ENCODE measurements at regions not wholly inside any gene's neighbourhood (a gene's known extent, or its start where the extent isn't known, plus 50 kb on each side); places are given as distances from the start of the nearest gene placed in this dataset.
"Not testable (repeated sequence)": the region's sequence is repeated elsewhere in the genome, so short reads cannot be mapped to it uniquely, and the experiment has no call there.

DNA sequence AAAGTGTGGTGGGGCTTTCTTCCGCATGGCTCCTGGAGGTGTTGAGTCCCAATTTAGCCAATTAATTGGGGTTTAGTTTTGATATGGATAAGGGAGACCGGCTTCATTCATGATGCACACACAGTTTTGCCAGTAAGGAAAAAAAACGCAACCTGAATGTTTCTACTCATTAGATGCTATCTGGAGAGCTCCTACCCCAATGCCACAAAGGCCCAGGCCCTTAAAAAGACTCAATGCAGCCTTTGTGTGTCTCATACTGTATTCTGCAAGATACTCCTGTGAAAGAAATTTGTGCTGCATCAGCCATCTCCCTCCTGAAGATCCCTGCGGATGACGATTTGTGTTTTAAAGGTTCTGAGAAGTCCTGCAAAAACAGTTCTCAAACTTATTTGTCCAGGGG lies 2754.2 kb downstream of the RPIA start:
- H3K4me3 Mint-ChIP-seq (ENCODE audit: unreplicated experiment); H3K27ac Mint-ChIP-seq (ENCODE audit: unreplicated experiment); intact Hi-C loops (cut with micrococcal nuclease; ENCODE audit: unreplicated experiment); BruUV-seq (replicated peaks); CTCF ChIA-PET; H3K36me3 ChIP-seq (ENCODE audit: control insufficient read depth, insufficient read depth, low read length); DNase-seq; H3K9me3 ChIP-seq; H3K27me3 ChIP-seq (replicated peaks; ENCODE audit: control insufficient read depth, insufficient read depth, low read length); H3K4me1 Mint-ChIP-seq (ENCODE audit: low read depth, unreplicated experiment); H3K27me3 Mint-ChIP-seq (ENCODE audit: insufficient read depth, unreplicated experiment); POLR2A ChIA-PET; H3K4me1 ChIP-seq; H3K4me3 ChIP-seq (ENCODE audit: low read depth, low read length): not testable (repeated sequence)
- Mint-ChIP-seq H3K9me3 (ENCODE audit: unreplicated experiment) (peaks cover 11% of the 10 kb centered on the region), H3K36me3 (ENCODE audit: insufficient read depth, unreplicated experiment) (peaks cover 13% of the 10 kb centered on the region)

DNA sequence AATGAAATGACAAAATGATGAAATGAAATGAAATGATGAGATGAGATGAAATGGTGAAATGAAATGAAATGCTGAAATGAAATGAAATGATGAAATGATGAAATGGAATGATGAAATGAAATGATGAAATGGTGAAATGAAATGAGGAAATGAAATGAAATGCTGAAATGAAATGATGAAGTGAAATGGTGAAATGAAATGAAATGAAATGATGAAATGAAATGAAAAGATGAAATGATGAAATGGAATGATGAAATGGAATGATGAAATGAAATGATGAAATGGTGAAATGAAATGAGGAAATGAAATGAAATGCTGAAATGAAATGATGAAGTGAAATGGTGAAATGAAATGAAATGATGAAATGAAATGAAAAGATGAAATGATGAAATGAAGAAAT lies 2755.0 kb downstream of the RPIA start:
- intact Hi-C loops (cut with micrococcal nuclease; ENCODE audit: unreplicated experiment); H3K27me3 ChIP-seq (replicated peaks; ENCODE audit: control insufficient read depth, insufficient read depth, low read length); H3K4me3 Mint-ChIP-seq (ENCODE audit: unreplicated experiment); H3K4me3 ChIP-seq (ENCODE audit: low read depth, low read length); POLR2A ChIA-PET; H3K36me3 ChIP-seq (ENCODE audit: control insufficient read depth, insufficient read depth, low read length); CTCF ChIA-PET; H3K9me3 ChIP-seq; H3K27me3 Mint-ChIP-seq (ENCODE audit: insufficient read depth, unreplicated experiment); BruUV-seq (replicated peaks); DNase-seq; H3K4me1 ChIP-seq; H3K4me1 Mint-ChIP-seq (ENCODE audit: low read depth, unreplicated experiment): not testable (repeated sequence)
- peak overlapping the region; percentile 20 for H3K27ac Mint-ChIP-seq (ENCODE audit: unreplicated experiment)
- H3K36me3 Mint-ChIP-seq (ENCODE audit: insufficient read depth, unreplicated experiment), result peaks cover 13% of the 10 kb centered on the region
- peaks cover 11% of the 10 kb centered on the region for H3K9me3 Mint-ChIP-seq (ENCODE audit: unreplicated experiment)

DNA sequence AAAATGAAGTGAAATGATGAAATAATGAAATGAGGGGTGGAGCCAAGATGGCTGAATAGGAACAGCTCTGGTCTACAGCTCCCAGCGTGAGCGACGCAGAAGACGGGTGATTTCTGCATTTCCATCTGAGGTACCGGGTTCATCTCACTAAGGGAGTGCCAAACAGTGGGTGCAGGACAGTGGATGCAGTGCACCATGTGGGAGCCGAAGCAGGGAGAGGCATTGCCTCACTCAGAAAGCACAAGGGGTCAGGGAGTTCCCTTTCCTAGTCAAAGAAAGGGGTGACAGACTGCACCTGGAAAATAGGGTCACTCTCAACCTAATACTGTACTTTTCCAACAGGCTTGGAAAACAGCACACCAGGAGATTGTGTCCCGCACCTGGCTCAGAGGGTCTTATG lies 2755.4 kb downstream of the RPIA start:
- intact Hi-C loops (cut with micrococcal nuclease; ENCODE audit: unreplicated experiment); POLR2A ChIA-PET; H3K4me1 Mint-ChIP-seq (ENCODE audit: low read depth, unreplicated experiment); H3K4me1 ChIP-seq; H3K4me3 ChIP-seq (ENCODE audit: low read depth, low read length); CTCF ChIA-PET; BruUV-seq (replicated peaks); H3K9me3 ChIP-seq; H3K27me3 ChIP-seq (replicated peaks; ENCODE audit: control insufficient read depth, insufficient read depth, low read length); H3K27me3 Mint-ChIP-seq (ENCODE audit: insufficient read depth, unreplicated experiment); DNase-seq; H3K36me3 ChIP-seq (ENCODE audit: control insufficient read depth, insufficient read depth, low read length); H3K4me3 Mint-ChIP-seq (ENCODE audit: unreplicated experiment): not testable (repeated sequence)
- Mint-ChIP-seq H3K36me3 (ENCODE audit: insufficient read depth, unreplicated experiment) (peaks cover 11% of the 10 kb centered on the region), H3K27ac (ENCODE audit: unreplicated experiment) (peak overlapping the region; percentile 20), H3K9me3 (ENCODE audit: unreplicated experiment) (peaks cover 11% of the 10 kb centered on the region)

DNA sequence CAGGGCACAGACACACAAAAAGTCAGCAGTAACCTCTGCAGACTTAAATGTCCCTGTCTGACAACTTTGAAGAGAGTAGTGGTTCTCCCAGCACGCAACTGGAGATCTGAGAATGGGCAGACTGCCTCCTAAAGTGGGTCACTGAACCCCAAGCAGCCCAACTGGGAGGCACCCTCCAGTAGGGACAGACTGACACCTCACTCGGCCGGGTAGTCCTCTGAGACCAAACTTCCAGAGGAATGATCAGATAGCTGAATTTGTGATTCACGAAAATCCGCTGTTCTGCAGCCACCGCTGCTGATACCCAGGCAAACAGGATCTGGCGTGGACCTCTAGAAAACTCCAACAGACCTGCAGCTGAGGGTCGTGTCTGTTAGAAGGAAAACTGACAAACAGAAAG lies 2756.0 kb downstream of the RPIA start:
- H3K36me3 ChIP-seq (ENCODE audit: control insufficient read depth, insufficient read depth, low read length); H3K4me3 ChIP-seq (ENCODE audit: low read depth, low read length); POLR2A ChIA-PET; BruUV-seq (replicated peaks); H3K27ac Mint-ChIP-seq (ENCODE audit: unreplicated experiment); H3K4me3 Mint-ChIP-seq (ENCODE audit: unreplicated experiment); H3K9me3 ChIP-seq; CTCF ChIA-PET; H3K27me3 Mint-ChIP-seq (ENCODE audit: insufficient read depth, unreplicated experiment); H3K4me1 Mint-ChIP-seq (ENCODE audit: low read depth, unreplicated experiment); H3K27me3 ChIP-seq (replicated peaks; ENCODE audit: control insufficient read depth, insufficient read depth, low read length); intact Hi-C loops (cut with micrococcal nuclease; ENCODE audit: unreplicated experiment); DNase-seq; H3K4me1 ChIP-seq; H3K36me3 Mint-ChIP-seq (ENCODE audit: insufficient read depth, unreplicated experiment): not testable (repeated sequence)
- peaks cover 11% of the 10 kb centered on the region for H3K9me3 Mint-ChIP-seq (ENCODE audit: unreplicated experiment)

DNA sequence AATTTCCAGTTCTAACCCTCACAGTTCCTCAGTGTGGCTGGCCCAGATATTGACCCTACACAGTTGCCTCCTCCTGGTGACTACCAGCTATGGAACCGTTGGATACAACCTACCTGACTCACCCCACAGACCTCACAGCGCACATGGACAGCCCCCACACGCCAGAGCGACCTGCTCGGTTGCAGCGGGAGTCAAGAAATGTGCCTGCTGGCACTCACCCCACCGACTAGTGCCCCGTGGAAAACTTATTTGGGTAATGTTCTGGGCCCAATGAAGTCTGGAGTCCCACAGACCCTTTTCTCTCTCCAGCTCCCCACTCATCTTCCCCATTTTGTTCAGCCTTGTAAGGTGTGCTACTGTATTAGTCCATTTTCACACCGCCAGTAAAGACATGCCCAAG lies 2770.8 kb downstream of the RPIA start:
- DNase-seq; H3K4me1 Mint-ChIP-seq (ENCODE audit: low read depth, unreplicated experiment); intact Hi-C loops (cut with micrococcal nuclease; ENCODE audit: unreplicated experiment); H3K36me3 Mint-ChIP-seq (ENCODE audit: insufficient read depth, unreplicated experiment); H3K4me3 ChIP-seq (ENCODE audit: low read depth, low read length); BruUV-seq (replicated peaks); H3K36me3 ChIP-seq (ENCODE audit: control insufficient read depth, insufficient read depth, low read length); H3K4me1 ChIP-seq; H3K9me3 Mint-ChIP-seq (ENCODE audit: unreplicated experiment); H3K4me3 Mint-ChIP-seq (ENCODE audit: unreplicated experiment); CTCF ChIA-PET; H3K9me3 ChIP-seq; POLR2A ChIA-PET; H3K27me3 ChIP-seq (replicated peaks; ENCODE audit: control insufficient read depth, insufficient read depth, low read length); H3K27ac Mint-ChIP-seq (ENCODE audit: unreplicated experiment): not testable (repeated sequence)
- peaks cover 13% of the 10 kb centered on the region for H3K27me3 Mint-ChIP-seq (ENCODE audit: insufficient read depth, unreplicated experiment)

DNA sequence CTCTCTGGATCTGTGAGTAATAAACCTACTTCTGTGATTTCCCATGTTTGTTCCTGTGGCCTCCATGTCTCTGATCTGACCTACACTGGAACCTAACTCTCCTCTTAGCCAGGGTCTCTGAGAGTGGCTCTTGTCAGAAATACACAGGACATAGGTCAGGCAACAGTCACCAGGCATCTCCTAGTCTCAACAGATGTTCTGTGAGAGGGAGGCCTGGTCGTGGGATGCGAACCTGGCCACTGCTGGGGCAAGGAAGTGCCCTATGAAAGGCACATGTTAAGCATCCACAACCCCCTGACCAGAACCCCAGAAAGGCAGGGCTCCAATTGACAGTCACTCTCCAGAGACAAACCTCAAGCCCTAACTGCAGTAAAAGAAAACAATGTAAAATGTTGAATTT lies 2771.5 kb downstream of the RPIA start:
- H3K4me3 ChIP-seq (ENCODE audit: low read depth, low read length); H3K36me3 ChIP-seq (ENCODE audit: control insufficient read depth, insufficient read depth, low read length); intact Hi-C loops (cut with micrococcal nuclease; ENCODE audit: unreplicated experiment); POLR2A ChIA-PET; H3K4me1 Mint-ChIP-seq (ENCODE audit: low read depth, unreplicated experiment); H3K27ac Mint-ChIP-seq (ENCODE audit: unreplicated experiment); H3K27me3 ChIP-seq (replicated peaks; ENCODE audit: control insufficient read depth, insufficient read depth, low read length); DNase-seq; H3K9me3 ChIP-seq; H3K36me3 Mint-ChIP-seq (ENCODE audit: insufficient read depth, unreplicated experiment); BruUV-seq (replicated peaks); H3K9me3 Mint-ChIP-seq (ENCODE audit: unreplicated experiment); CTCF ChIA-PET; H3K4me1 ChIP-seq; H3K4me3 Mint-ChIP-seq (ENCODE audit: unreplicated experiment): not testable (repeated sequence)
- H3K27me3 Mint-ChIP-seq (ENCODE audit: insufficient read depth, unreplicated experiment), result peaks cover 13% of the 10 kb centered on the region

DNA sequence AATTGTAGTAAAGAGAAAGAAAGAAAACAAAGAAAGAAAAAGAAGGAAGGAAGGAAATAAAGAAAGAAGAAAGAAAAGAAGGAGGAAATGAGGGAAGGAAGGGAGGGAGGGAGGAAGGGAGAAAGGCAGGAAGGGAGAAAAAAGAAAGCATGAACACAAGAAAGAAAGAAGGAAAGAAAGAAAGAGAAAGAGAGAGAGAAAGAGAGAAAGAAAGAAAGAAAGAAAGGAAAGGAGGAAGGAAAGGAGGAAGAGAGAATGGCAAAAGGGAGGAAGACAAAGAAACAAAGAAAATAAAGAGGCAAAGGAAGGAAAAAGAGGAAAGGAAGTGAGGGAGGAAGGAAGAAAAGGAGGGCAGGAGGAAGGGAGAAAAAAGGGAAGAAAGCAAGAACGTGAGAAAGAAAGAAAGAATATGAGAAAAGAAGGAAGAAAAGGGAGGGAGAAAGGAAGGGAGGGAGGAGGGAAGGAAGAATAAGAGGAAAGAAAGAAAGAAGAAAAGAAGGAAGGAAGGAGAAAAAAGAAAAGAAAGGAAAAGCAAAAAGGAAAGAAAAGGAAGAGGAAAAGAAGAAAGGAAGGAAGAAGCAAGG lies 2775.4 kb downstream of the RPIA start:
- H3K4me3 Mint-ChIP-seq (ENCODE audit: unreplicated experiment); H3K4me1 ChIP-seq; H3K9me3 ChIP-seq; H3K36me3 Mint-ChIP-seq (ENCODE audit: insufficient read depth, unreplicated experiment); H3K4me3 ChIP-seq (ENCODE audit: low read depth, low read length); H3K27ac Mint-ChIP-seq (ENCODE audit: unreplicated experiment); H3K27me3 ChIP-seq (replicated peaks; ENCODE audit: control insufficient read depth, insufficient read depth, low read length); intact Hi-C loops (cut with micrococcal nuclease; ENCODE audit: unreplicated experiment); BruUV-seq (replicated peaks); H3K36me3 ChIP-seq (ENCODE audit: control insufficient read depth, insufficient read depth, low read length); CTCF ChIA-PET; POLR2A ChIA-PET; H3K4me1 Mint-ChIP-seq (ENCODE audit: low read depth, unreplicated experiment); DNase-seq; H3K9me3 Mint-ChIP-seq (ENCODE audit: unreplicated experiment): not testable (repeated sequence)
- H3K27me3 Mint-ChIP-seq (ENCODE audit: insufficient read depth, unreplicated experiment), result peaks cover 16% of the 10 kb centered on the region

Data from Caco-2 (cell line).